Suprapubic skin (tissue), 4 donors: ENCODE measurements at regions not wholly inside any gene's neighbourhood (a gene's known extent, or its start where the extent isn't known, plus 50 kb on each side); places are given as distances from the start of the nearest gene placed in this dataset.

Experiments
- EP300 ChIP-seq: sonication (generic); formaldehyde crosslinking; IDR thresholded peaks from one replicate; pipeline ENCODE4 v1.6.1; 2017; ENCODE audit warnings: antibody characterized with exemption
- POLR2A ChIP-seq, 2 donors: fragments of 450-650 bp; IDR thresholded peaks; one replicate each; pipeline ENCODE4 v1.6.1; 2017; ENCODE audit warnings: antibody characterized with exemption in 2 of 2, mild to moderate bottlenecking in 2 of 2, moderate library complexity in 2 of 2
- POLR2AphosphoS5 ChIP-seq, 3 donors: sonication (generic); formaldehyde crosslinking; IDR thresholded peaks; one replicate each; pipeline ENCODE4 v1.6.1; 2017; ENCODE audit warnings: antibody characterized with exemption in 3 of 3

DNA sequence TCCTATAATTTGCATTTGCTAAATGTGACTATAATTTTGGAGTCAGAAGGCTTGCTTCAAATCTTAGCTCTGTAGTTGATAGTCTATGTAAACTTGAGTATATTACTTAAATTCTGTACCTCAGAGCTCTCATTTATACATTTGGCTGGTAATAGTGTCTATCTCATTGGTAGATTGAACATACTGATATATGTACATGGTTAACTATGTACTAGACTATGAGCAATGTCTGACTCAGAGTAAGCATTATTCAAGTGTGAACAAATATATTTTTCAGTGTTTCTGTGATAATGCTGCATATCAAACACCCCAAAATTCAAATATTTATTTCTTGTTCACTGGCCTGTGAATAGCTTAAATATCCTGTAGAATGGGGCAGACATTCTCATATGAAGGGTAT lies 1568.9 kb upstream of the PABPC4L start:
- no peak for TF ChIP-seq POLR2AphosphoS5 (IDR thresholded peaks at IDR 0.05)
- TF ChIP-seq EP300: no peak
- TF ChIP-seq POLR2A (IDR thresholded peaks at IDR 0.05): no peak
